Bone marrow (tissue), 2 donors: ENCODE measurements at regions not wholly inside any gene's neighbourhood (a gene's known extent, or its start where the extent isn't known, plus 50 kb on each side); places are given as distances from the start of the nearest gene placed in this dataset.

ENCODE experiments used
- DNase-seq, 2 donors: peaks; one replicate each; lab custom pipeline; 2025; lab: John Stamatoyannopoulos, UW

- no peak for DNase-seq
These were observed 318.8 kb downstream of the C16orf95 start for GRCh38 chr16:86998196-86999001.

DNA sequence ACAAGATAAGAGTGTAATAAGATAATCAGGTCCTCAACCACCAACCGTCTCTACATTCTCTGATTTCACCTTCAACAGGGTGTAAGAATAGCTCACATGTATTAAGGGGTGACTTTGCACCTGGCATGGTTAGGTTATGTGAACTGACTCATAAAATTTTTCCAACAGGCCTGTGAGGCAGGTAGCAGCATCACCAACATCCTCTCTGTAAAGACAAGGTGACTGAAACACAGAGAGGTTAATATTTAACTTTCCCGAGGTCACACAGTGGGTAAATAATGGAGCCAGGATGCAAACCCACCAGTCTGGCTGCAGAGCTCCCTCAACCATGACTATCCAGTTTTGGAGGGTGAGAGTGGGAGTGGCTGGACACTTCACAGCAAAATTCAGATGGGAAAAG is 317.2 kb downstream of the C16orf95 start:
- no peak for DNase-seq

GRCh38 chr16:87002717-87003413 is 314.3 kb downstream of the C16orf95 start:
- no peak for DNase-seq

DNA sequence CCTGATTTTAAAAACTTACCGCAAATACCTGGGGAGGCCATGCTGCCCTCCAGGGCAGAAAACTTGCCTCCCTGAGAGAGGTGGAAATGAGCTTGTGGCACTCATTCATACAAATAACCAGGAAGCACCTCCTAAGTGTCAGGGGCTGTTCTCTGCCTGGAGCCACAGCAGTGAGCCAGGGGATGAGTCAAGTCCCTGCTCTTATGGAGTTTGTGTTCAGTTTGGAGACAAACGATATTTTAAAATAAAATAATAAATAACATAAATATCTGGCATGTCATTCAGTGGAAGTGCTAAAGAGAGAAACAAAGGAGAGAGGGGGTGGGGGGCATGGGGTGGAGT is 313.8 kb downstream of the C16orf95 start:
- DNase-seq = no peak

DNA sequence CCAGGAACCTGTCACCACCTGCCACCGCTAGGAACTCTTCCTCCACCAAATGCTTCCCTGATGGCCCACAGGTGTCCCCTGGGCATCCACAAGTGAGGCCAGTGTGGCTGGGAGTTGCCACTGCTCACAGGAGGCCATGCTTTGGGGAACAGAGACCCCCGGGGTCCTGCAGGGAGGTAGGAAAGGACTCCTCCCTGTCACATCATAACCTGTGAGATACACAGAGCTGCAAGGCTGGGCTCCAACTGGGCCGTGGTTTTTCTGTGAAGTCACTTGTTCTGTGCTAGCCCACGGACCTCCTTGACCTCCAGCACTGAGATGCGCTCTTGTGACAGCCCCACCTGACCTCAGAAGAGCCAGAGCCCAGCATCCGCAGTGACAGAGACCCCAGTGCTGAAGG is 311.2 kb downstream of the C16orf95 start:
- DNase-seq = no peak

- DNase-seq = no peak
These were observed 310.1 kb downstream of the C16orf95 start for GRCh38 chr16:87006789-87007745.

- DNase-seq = no peak
These were observed 309.3 kb downstream of the C16orf95 start for GRCh38 chr16:87007907-87008306.

DNA sequence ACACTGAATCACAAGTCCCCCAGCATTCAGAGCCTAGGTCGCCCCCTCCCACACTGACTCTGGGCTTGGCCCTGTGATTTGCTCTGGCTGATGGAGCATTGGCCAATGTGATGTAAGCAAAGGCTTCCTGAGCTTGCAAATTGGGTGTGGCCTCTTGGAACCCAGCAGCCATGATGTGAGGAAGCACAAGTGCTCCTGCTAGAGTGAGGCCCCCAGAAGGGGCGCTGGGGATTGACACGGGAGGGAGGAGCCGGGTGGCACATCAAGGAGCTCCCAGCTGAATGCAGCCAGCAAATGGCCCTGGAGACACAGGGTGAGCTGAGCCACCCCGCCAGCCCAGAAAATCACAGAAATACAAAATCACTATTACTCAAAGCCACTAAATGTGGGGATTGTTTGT is 308.5 kb downstream of the C16orf95 start:
- no peak for DNase-seq

DNA sequence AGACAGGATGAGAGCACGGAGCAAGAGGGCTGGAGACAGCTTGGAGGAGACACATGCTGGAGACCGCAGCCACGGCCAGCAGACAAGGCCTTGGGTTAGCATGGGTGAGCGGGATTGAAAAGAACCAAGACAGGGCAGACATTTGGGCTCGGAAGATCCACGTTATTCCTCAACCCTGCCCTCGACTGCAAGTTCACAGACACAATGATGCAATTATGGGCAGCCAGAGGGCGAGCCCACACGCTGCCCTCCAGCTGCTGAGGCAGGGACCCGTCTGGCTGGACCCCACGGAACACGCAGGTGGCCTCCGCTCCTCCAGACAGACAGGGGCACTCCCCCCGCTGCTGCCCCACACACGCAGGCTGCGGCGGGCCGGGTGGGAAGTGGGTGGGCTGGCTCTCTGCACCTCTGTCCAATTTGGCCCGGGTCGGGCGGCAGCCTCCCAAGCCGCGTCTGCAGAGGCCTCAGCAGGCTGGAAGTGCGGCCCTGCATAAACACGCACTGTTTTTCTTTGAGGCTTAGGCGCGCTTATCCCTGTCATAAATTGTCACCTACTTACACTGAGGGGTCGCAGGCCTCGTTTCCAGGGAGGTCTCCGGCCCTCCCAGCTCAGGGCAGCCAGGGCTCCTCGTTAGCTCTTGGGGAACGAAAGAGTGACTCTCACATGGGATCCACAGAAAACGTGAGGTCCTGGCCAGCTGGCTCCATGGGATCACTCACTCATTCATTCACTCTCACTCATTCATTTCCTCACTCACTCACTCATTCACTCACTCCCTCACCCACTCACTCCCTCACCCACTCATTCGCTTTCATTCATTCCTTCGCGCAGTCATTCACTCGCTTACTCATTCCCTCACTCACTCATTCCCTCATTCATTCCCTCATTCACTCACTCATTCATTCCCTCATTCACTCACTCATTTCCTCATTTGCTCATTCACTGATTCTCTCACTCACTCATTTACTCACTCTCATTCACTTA is 303.9 kb downstream of the C16orf95 start:
- no peak for DNase-seq

DNA sequence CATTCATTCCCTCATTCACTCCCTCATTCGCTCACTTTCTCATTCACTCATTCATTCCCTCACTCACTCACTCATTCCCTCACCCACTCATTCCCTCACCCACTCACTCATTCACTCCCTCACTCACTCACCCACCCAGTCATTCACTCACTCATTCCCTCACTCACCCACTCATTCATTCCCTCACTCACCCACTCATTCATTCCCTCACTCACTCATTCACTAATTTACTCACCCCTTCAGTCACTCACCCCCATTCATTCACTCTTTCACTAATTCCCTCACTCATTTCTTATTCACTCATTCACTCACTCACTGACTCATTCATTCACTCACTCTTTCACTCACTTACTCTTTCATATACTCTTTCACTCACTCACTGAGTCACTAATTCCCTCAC is 303.1 kb downstream of the C16orf95 start:
- DNase-seq = no peak

DNA sequence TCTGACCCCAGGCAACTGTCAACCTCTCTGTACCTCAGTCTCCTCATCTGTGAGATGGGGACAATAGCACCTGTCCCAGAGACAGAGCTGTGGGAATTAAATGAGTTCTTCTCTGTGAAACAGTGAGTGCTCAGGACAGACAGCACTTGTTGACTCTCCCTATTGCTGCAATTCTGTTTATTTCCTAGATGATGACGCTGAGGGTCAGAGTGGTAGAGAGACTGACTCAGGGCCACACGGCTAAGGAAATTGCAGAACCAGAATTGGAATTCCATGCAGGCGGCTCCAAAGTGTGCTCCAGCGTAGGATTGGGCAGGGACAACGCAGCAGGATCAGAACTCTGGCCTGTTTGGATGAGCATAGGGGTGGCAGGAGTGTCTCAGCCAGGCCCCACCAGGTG is 302.2 kb downstream of the C16orf95 start:
- no peak for DNase-seq

DNA sequence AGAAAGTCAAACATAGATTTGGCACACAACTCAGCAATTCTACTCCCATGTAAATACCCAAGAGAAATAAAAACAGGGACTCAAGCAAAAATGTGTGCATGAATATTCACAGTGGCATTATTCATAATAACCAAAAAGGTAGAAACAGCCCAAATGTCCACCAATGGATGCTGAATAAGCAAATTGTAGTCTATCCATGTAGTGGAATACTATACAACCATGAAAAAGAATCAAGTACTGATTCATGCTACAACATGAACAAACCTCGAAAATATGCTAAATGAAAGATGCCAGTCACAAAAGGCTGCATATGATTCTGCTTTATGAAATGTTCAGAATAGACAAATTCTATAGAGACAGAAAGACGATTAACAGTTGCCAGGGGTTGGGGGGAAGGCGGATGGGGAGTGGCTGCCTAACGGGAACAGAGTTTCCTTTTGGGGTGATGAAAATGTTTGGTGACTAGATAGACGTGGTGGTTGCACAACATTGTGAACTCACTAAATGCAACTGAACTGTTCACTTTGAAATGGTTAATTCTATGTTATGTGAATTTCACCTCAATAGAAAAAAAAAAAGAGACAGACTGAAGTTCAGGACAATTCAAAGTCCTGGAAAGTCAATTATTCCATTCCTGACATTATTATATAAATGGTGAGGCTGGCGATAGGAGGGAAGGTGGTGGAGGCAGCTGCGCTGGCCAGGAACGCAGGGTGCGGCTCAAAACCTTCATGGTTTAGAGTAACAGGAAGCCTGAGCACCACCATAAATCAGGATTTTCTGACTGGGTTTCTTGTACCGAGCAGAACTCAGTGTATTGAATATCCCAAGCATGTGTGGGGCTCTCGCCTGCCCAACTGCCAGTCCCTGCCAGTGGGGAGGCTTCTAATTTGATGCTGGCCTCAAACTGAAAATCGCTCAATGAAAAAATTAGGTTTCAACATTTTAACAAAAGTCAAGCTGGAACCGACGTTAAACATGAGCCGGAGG is 300.9 kb downstream of the C16orf95 start:
- DNase-seq = no peak

- DNase-seq = peak in 1 of 2 donors; percentile 3
These were observed 299.7 kb downstream of the C16orf95 start for GRCh38 chr16:87017371-87018012.

- no peak for DNase-seq
These were observed 291.5 kb downstream of the C16orf95 start for GRCh38 chr16:87025676-87026075.

GRCh38 chr16:87027056-87027616 is 290.1 kb downstream of the C16orf95 start:
- DNase-seq = no peak

- DNase-seq = no peak
These were observed 288.5 kb downstream of the C16orf95 start for GRCh38 chr16:87028481-87029320.

DNA sequence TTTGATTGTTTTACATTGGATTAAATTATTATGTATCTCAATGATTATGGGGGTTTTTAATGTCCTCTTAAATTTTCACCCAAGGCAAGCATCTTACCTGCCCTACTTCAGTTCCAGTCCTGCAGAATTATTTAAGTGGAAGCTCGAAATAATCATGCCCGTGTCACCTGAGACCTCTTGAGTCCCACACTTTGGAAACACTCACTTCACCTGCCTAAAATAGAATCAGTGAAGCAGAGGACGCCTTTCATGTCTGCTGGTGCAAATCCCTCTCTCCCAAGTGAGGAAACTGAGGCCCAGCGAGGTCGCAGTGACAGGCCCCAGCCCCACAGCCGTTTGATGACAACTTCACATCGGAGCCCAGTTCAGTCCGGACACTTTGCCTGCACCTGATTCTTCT is 284.6 kb downstream of the C16orf95 start:
- no peak for DNase-seq

DNA sequence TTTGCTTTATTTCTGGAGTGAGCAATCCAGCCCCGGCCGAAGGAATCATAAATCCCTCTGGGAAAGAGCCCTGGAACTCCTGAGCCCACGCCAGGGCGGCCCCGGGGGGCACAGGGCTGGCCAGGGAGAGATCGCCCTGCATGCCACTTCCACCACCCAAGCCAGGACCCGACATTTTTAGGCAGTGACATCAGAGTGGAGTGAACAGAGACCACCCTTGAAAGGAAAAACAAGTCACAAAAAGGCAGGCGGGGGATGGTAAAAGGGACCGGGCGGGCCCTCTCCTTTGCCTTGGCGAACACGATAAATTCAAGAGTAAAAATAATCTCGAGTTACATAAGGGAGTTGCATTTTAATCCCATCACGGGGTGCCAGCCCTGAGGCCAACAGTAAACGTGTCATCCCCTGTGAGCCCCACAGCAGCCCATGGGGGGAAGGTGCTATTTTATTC is 284.1 kb downstream of the C16orf95 start:
- no peak for DNase-seq
